ENCODE measurements at regions not wholly inside any gene's neighbourhood (a gene's known extent, or its start where the extent isn't known, plus 50 kb on each side); places are given as distances from the start of the nearest gene placed in this dataset.

- no peaks in the 10 kb centered on the region for H3K9me3 Mint-ChIP-seq
- DNase-seq (no peak), ATAC-seq (no peak)
- H3K27ac Mint-ChIP-seq: no peak overlapping the region
- H3K4me3 Mint-ChIP-seq: no peak overlapping the region
- peaks cover 12% of the 10 kb centered on the region for H3K4me1 Mint-ChIP-seq
- peaks cover 33% of the 10 kb centered on the region for H3K27me3 Mint-ChIP-seq
Measured at GRCh38 chr6:166775923-166776220, 148.8 kb upstream of the RPS6KA2 start.

- Mint-ChIP-seq H3K27ac (no peak overlapping the region), H3K9me3 (no peaks in the 10 kb centered on the region), H3K4me1 (peaks cover 12% of the 10 kb centered on the region), H3K4me3 (no peak overlapping the region), H3K27me3 (peaks cover 33% of the 10 kb centered on the region)
- ATAC-seq: peak; percentile 64
- DNase-seq: peak; percentile 49 to 50
Measured at GRCh38 chr6:166775180-166775922, 148.3 kb upstream of the RPS6KA2 start.

- no peak overlapping the region for H3K4me3 Mint-ChIP-seq
- H3K9me3 Mint-ChIP-seq: no peaks in the 10 kb centered on the region
- H3K4me1 Mint-ChIP-seq: peaks cover 12% of the 10 kb centered on the region
- DNase-seq (no peak), ATAC-seq (no peak)
- H3K27me3 Mint-ChIP-seq: peaks cover 33% of the 10 kb centered on the region
- no peak overlapping the region for H3K27ac Mint-ChIP-seq
Measured at GRCh38 chr6:166774770-166775169, 147.7 kb upstream of the RPS6KA2 start.

- Mint-ChIP-seq H3K4me1 (peaks cover 12% of the 10 kb centered on the region), H3K27ac (no peak overlapping the region), H3K9me3 (no peaks in the 10 kb centered on the region), H3K4me3 (no peak overlapping the region), H3K27me3 (peaks cover 33% of the 10 kb centered on the region)
- ATAC-seq: no peak
- no peak for DNase-seq
Measured at GRCh38 chr6:166774292-166774691, 147.2 kb upstream of the RPS6KA2 start.

GRCh38 chr6:166772518-166772917, 145.5 kb upstream of the RPS6KA2 start:
- H3K27ac Mint-ChIP-seq: no peak overlapping the region
- H3K27me3 Mint-ChIP-seq: peaks cover 33% of the 10 kb centered on the region
- no peak for ATAC-seq
- H3K9me3 Mint-ChIP-seq: no peaks in the 10 kb centered on the region
- DNase-seq: no peak
- no peak overlapping the region for H3K4me3 Mint-ChIP-seq
- H3K4me1 Mint-ChIP-seq: peaks cover 12% of the 10 kb centered on the region

GRCh38 chr6:166771701-166772100, 144.7 kb upstream of the RPS6KA2 start:
- H3K9me3 Mint-ChIP-seq: no peaks in the 10 kb centered on the region
- no peak overlapping the region for H3K27ac Mint-ChIP-seq
- DNase-seq: no peak
- peaks cover 7% of the 10 kb centered on the region for H3K4me1 Mint-ChIP-seq
- no peak overlapping the region for H3K4me3 Mint-ChIP-seq
- no peak for ATAC-seq
- peaks cover 33% of the 10 kb centered on the region for H3K27me3 Mint-ChIP-seq

GRCh38 chr6:166770216-166771116, 143.4 kb upstream of the RPS6KA2 start:
- Mint-ChIP-seq H3K27ac (no peak overlapping the region), H3K27me3 (peaks cover 28% of the 10 kb centered on the region), H3K9me3 (no peaks in the 10 kb centered on the region), H3K4me3 (no peak overlapping the region), H3K4me1 (peaks cover 2% of the 10 kb centered on the region)
- no peak for ATAC-seq
- no peak for DNase-seq

GRCh38 chr6:166769648-166770047, 142.6 kb upstream of the RPS6KA2 start:
- Mint-ChIP-seq H3K4me3 (no peak overlapping the region), H3K9me3 (no peaks in the 10 kb centered on the region), H3K4me1 (no peaks in the 10 kb centered on the region), H3K27me3 (peaks cover 26% of the 10 kb centered on the region), H3K27ac (no peak overlapping the region)
- ATAC-seq (no peak), DNase-seq (no peak)

- no peak for ATAC-seq
Measured at GRCh38 chr6:166768761-166769160, 141.7 kb upstream of the RPS6KA2 start.

GRCh38 chr6:166767230-166767629, 140.2 kb upstream of the RPS6KA2 start:
- Mint-ChIP-seq H3K27ac (no peak overlapping the region), H3K27me3 (peaks cover 11% of the 10 kb centered on the region), H3K4me3 (no peak overlapping the region), H3K4me1 (no peaks in the 10 kb centered on the region), H3K9me3 (no peaks in the 10 kb centered on the region)
- ATAC-seq: no peak
- no peak for DNase-seq

More at GRCh38 chr6:166768761-166769160, 141.7 kb upstream of the RPS6KA2 start:
- no peaks in the 10 kb centered on the region for H3K4me1 Mint-ChIP-seq
- no peaks in the 10 kb centered on the region for H3K9me3 Mint-ChIP-seq
- H3K4me3 Mint-ChIP-seq: no peak overlapping the region
- H3K27me3 Mint-ChIP-seq: peaks cover 26% of the 10 kb centered on the region
- no peak overlapping the region for H3K27ac Mint-ChIP-seq
- no peak for DNase-seq

- no peaks in the 10 kb centered on the region for H3K4me1 Mint-ChIP-seq
- H3K27ac Mint-ChIP-seq: no peak overlapping the region
- H3K27me3 Mint-ChIP-seq: peaks cover 7% of the 10 kb centered on the region
- H3K9me3 Mint-ChIP-seq: no peaks in the 10 kb centered on the region
- no peak for DNase-seq
- H3K4me3 Mint-ChIP-seq: no peak overlapping the region
- ATAC-seq: no peak
Measured at GRCh38 chr6:166766769-166767168, 139.7 kb upstream of the RPS6KA2 start.

- no peak for DNase-seq
- peak; percentile 12 for ATAC-seq
Measured at GRCh38 chr6:166765234-166765541, 138.1 kb upstream of the RPS6KA2 start.

GRCh38 chr6:166764473-166765233, 137.6 kb upstream of the RPS6KA2 start:
- ATAC-seq: no peak
- DNase-seq: no peak

More at GRCh38 chr6:166765234-166765541, 138.1 kb upstream of the RPS6KA2 start:
- Mint-ChIP-seq H3K4me1 (peaks cover 6% of the 10 kb centered on the region), H3K27me3 (no peaks in the 10 kb centered on the region), H3K27ac (no peak overlapping the region), H3K4me3 (no peak overlapping the region), H3K9me3 (no peaks in the 10 kb centered on the region)

GRCh38 chr6:166763606-166764472, 136.8 kb upstream of the RPS6KA2 start:
- Mint-ChIP-seq H3K4me1 (peaks cover 14% of the 10 kb centered on the region), H3K9me3 (no peaks in the 10 kb centered on the region), H3K4me3 (no peak overlapping the region), H3K27me3 (peaks cover 1% of the 10 kb centered on the region), H3K27ac (no peak overlapping the region)
- no peak for ATAC-seq
- DNase-seq: no peak

More at GRCh38 chr6:166764473-166765233, 137.6 kb upstream of the RPS6KA2 start:
- H3K27me3 Mint-ChIP-seq: no peaks in the 10 kb centered on the region
- H3K4me3 Mint-ChIP-seq: no peak overlapping the region
- peaks cover 11% of the 10 kb centered on the region for H3K4me1 Mint-ChIP-seq
- no peak overlapping the region for H3K27ac Mint-ChIP-seq
- H3K9me3 Mint-ChIP-seq: no peaks in the 10 kb centered on the region

- ATAC-seq: no peak
- Mint-ChIP-seq H3K27me3 (peaks cover 22% of the 10 kb centered on the region), H3K4me1 (peaks cover 33% of the 10 kb centered on the region), H3K27ac (no peak overlapping the region), H3K4me3 (no peak overlapping the region), H3K9me3 (no peaks in the 10 kb centered on the region)
- no peak for DNase-seq
Measured at GRCh38 chr6:166761801-166762200, 134.8 kb upstream of the RPS6KA2 start.

Measured in stimulated activated naive CD8-positive, alpha-beta T cell treated with anti-CD3 and anti-CD28 coated beads, Interleukin-15, amount 100 ng/mL, for 72 hours (primary cell).